ENCODE measurements at regions not wholly inside any gene's neighbourhood (a gene's known extent, or its start where the extent isn't known, plus 50 kb on each side); places are given as distances from the start of the nearest gene placed in this dataset.

- TF ChIP-seq CTCF (IDR thresholded peaks at IDR 0.05; ENCODE audit: insufficient read depth, low read depth, low read length, missing control alignments), result no peak
- no peak for DNase-seq (ENCODE audit: low read depth)
- no peak overlapping the region for H3K4me3 ChIP-seq (ENCODE audit: low read depth, low read length)
Observed at GRCh38 chr11:30107899-30108298, 91.1 kb upstream of the KCNA4 start.

- DNase-seq (ENCODE audit: low read depth), result no peak
- no peak overlapping the region for H3K4me3 ChIP-seq (ENCODE audit: low read depth, low read length)
- no peak for TF ChIP-seq CTCF (IDR thresholded peaks at IDR 0.05; ENCODE audit: insufficient read depth, low read depth, low read length, missing control alignments)
Observed at GRCh38 chr11:30109774-30110173, 92.9 kb upstream of the KCNA4 start.

GRCh38 chr11:30110691-30111090 is 93.9 kb upstream of the KCNA4 start:
- H3K4me3 ChIP-seq (ENCODE audit: low read depth, low read length), result no peak overlapping the region
- no peak for DNase-seq (ENCODE audit: low read depth)
- TF ChIP-seq CTCF (IDR thresholded peaks at IDR 0.05; ENCODE audit: insufficient read depth, low read depth, low read length, missing control alignments), result no peak

- no peak for DNase-seq (ENCODE audit: low read depth)
- H3K4me3 ChIP-seq (ENCODE audit: low read depth, low read length), result no peak overlapping the region
- TF ChIP-seq CTCF (IDR thresholded peaks at IDR 0.05; ENCODE audit: insufficient read depth, low read depth, low read length, missing control alignments), result no peak
Observed at GRCh38 chr11:30111786-30112185, 95.0 kb upstream of the KCNA4 start.

- no peak for TF ChIP-seq CTCF (IDR thresholded peaks at IDR 0.05; ENCODE audit: insufficient read depth, low read depth, low read length, missing control alignments)
- DNase-seq (ENCODE audit: low read depth), result no peak
- H3K4me3 ChIP-seq (ENCODE audit: low read depth, low read length), result no peak overlapping the region
Observed at GRCh38 chr11:30113326-30113898, 96.6 kb upstream of the KCNA4 start.

- no peak for TF ChIP-seq CTCF (IDR thresholded peaks at IDR 0.05; ENCODE audit: insufficient read depth, low read depth, low read length, missing control alignments)
- DNase-seq (ENCODE audit: low read depth), result no peak
- H3K4me3 ChIP-seq (ENCODE audit: low read depth, low read length), result no peak overlapping the region
Observed at GRCh38 chr11:30116512-30116911, 99.7 kb upstream of the KCNA4 start.

GRCh38 chr11:30120045-30120589 is 103.3 kb upstream of the KCNA4 start:
- DNase-seq (ENCODE audit: low read depth), result no peak
- H3K4me3 ChIP-seq (ENCODE audit: low read depth, low read length), result no peak overlapping the region

More at GRCh38 chr11:30120045-30120589, 103.3 kb upstream of the KCNA4 start:
- TF ChIP-seq CTCF (IDR thresholded peaks at IDR 0.05; ENCODE audit: insufficient read depth, low read depth, low read length, missing control alignments), result no peak

Data from GM12865 (cell line).